Loucy (cell line): ENCODE measurements at regions not wholly inside any gene's neighbourhood (a gene's known extent, or its start where the extent isn't known, plus 50 kb on each side); places are given as distances from the start of the nearest gene placed in this dataset.

ENCODE experiments used
- EZH2phosphoT487 ChIP-seq: fragments of 200-600 bp; IDR thresholded peaks from 2 replicates; pipeline ENCODE4 v1.6.1; 2018; ENCODE audit warnings: antibody characterized with exemption, mild to moderate bottlenecking, moderate library complexity, borderline replicate concordance
- TF ChIP-seq, protein P1 (sequence below): fragments of 200-600 bp; sonication (generic); conservative IDR thresholded peaks from 2 replicates; pipeline ENCODE4 v1.5.1; 2014; ENCODE audit warnings: mild to moderate bottlenecking, antibody characterized with exemption, low read length

GRCh38 chrX:73987166-73987565, 134.7 kb upstream of the XIST start:
- TF ChIP-seq, protein P1, sequence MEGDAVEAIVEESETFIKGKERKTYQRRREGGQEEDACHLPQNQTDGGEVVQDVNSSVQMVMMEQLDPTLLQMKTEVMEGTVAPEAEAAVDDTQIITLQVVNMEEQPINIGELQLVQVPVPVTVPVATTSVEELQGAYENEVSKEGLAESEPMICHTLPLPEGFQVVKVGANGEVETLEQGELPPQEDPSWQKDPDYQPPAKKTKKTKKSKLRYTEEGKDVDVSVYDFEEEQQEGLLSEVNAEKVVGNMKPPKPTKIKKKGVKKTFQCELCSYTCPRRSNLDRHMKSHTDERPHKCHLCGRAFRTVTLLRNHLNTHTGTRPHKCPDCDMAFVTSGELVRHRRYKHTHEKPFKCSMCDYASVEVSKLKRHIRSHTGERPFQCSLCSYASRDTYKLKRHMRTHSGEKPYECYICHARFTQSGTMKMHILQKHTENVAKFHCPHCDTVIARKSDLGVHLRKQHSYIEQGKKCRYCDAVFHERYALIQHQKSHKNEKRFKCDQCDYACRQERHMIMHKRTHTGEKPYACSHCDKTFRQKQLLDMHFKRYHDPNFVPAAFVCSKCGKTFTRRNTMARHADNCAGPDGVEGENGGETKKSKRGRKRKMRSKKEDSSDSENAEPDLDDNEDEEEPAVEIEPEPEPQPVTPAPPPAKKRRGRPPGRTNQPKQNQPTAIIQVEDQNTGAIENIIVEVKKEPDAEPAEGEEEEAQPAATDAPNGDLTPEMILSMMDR = no peak
- TF ChIP-seq EZH2phosphoT487 = no peak
